H9 (cell line): ENCODE measurements at regions not wholly inside any gene's neighbourhood (a gene's known extent, or its start where the extent isn't known, plus 50 kb on each side); places are given as distances from the start of the nearest gene placed in this dataset.
A peak's percentile ranks its signal among the peaks of the same experiment; 100 is the strongest.

Experiments used
- DNase-seq: peaks from one replicate; pipeline ENCODE4 v3.0.0-alpha.2; 2017
- H2AFZ ChIP-seq: one replicate; pipeline ENCODE4 v1.6.1; 2013; ENCODE audit warnings: mild to moderate bottlenecking, low read length, control low read depth, moderate library complexity
- H2AK5ac ChIP-seq: 2 replicates; pipeline ENCODE4 v1.6.1; 2013; ENCODE audit warnings: low read length, control low read depth, mixed read lengths; ENCODE audit not compliant: insufficient read length
- H2BK120ac ChIP-seq: one replicate; pipeline ENCODE4 v1.6.1; 2013; ENCODE audit warnings: low read depth, mild to moderate bottlenecking, low read length, control low read depth, inconsistent platforms; ENCODE audit not compliant: poor library complexity, severe bottlenecking
- H2BK12ac ChIP-seq: 2 replicates; pipeline ENCODE4 v1.6.1; 2013; ENCODE audit warnings: low read length, control low read depth, mixed read lengths, low read depth; ENCODE audit not compliant: insufficient read length
- H2BK15ac ChIP-seq: 2 replicates; pipeline ENCODE4 v1.6.1; 2013; ENCODE audit warnings: low read depth, low read length, control low read depth
- H2BK20ac ChIP-seq: one replicate; pipeline ENCODE4 v1.6.1; 2013; ENCODE audit warnings: low read depth, mild to moderate bottlenecking, low read length, control low read depth, inconsistent platforms; ENCODE audit not compliant: poor library complexity, severe bottlenecking
- H2BK5ac ChIP-seq: 2 replicates; pipeline ENCODE4 v1.6.1; 2013; ENCODE audit warnings: low read length, control low read depth, mixed read lengths; ENCODE audit not compliant: insufficient read length
- H3K14ac ChIP-seq: 2 replicates; pipeline ENCODE4 v1.6.1; 2013; ENCODE audit warnings: low read length, control low read depth; ENCODE audit not compliant: insufficient read depth
- H3K18ac ChIP-seq: 2 replicates; pipeline ENCODE4 v1.6.1; 2013; ENCODE audit warnings: low read depth, mild to moderate bottlenecking, mixed read lengths, low read length, control low read depth; ENCODE audit not compliant: insufficient read length
- H3K23ac ChIP-seq: 2 replicates; pipeline ENCODE4 v1.6.1; 2013; ENCODE audit warnings: low read length, control low read depth, mixed read lengths, low read depth; ENCODE audit not compliant: insufficient read length
- H3K23me2 ChIP-seq: 2 replicates; pipeline ENCODE4 v1.6.1; 2013; ENCODE audit warnings: low read depth, mild to moderate bottlenecking, mixed read lengths, low read length, control low read depth; ENCODE audit not compliant: insufficient read length, poor library complexity, severe bottlenecking
- H3K27ac ChIP-seq: 2 replicates; pipeline ENCODE4 v1.5.1; 2013; ENCODE audit warnings: low read length, control low read depth, mixed read lengths, low read depth; ENCODE audit not compliant: insufficient read length
- H3K27me3 ChIP-seq: 2 replicates; pipeline ENCODE4 v1.6.1; 2013; ENCODE audit warnings: low read length, control low read depth, inconsistent platforms; ENCODE audit not compliant: insufficient read depth
- H3K4ac ChIP-seq: 2 replicates; pipeline ENCODE4 v1.6.1; 2013; ENCODE audit warnings: low read depth, mild to moderate bottlenecking, control low read depth, inconsistent platforms, low read length, moderate library complexity
- H3K4me1 ChIP-seq: 2 replicates; pipeline ENCODE4 v1.6.1; 2013; ENCODE audit warnings: low read length, control low read depth, inconsistent platforms; ENCODE audit not compliant: insufficient read depth
- H3K4me2 ChIP-seq: 2 replicates; pipeline ENCODE4 v1.6.1; 2013; ENCODE audit warnings: low read length, control low read depth, mixed read lengths; ENCODE audit not compliant: insufficient read length, insufficient read depth
- H3K56ac ChIP-seq: 2 replicates; pipeline ENCODE4 v1.6.1; 2013; ENCODE audit warnings: low read depth, mild to moderate bottlenecking, mixed read lengths, low read length, control low read depth; ENCODE audit not compliant: insufficient read length
- H3K79me1 ChIP-seq: 2 replicates; pipeline ENCODE4 v1.6.1; 2013; ENCODE audit warnings: low read depth, mild to moderate bottlenecking, moderate library complexity, low read length, control low read depth, inconsistent platforms; ENCODE audit not compliant: insufficient read depth, poor library complexity, severe bottlenecking
- H3K79me2 ChIP-seq: 2 replicates; pipeline ENCODE4 v1.6.1; 2013; ENCODE audit warnings: low read length, control low read depth, inconsistent platforms; ENCODE audit not compliant: insufficient read depth
- H3K9ac ChIP-seq: 2 replicates; pipeline ENCODE4 v1.6.1; 2013; ENCODE audit warnings: low read length, control low read depth, mixed read lengths; ENCODE audit not compliant: insufficient read length; ENCODE audit errors: extremely low read depth
- H3K9me3 ChIP-seq: one replicate; pipeline ENCODE4 v1.6.1; 2013; ENCODE audit warnings: low read depth, low read length, inconsistent platforms; ENCODE audit not compliant: control insufficient read depth
- H3T11ph ChIP-seq: one replicate; pipeline ENCODE4 v1.6.1; 2013; ENCODE audit warnings: mild to moderate bottlenecking, low read length, control low read depth, inconsistent platforms
- H4K20me1 ChIP-seq: one replicate; pipeline ENCODE4 v1.6.1; 2013; ENCODE audit not compliant: control insufficient read depth, insufficient read length, insufficient read depth
- H4K5ac ChIP-seq: 2 replicates; pipeline ENCODE4 v1.6.1; 2013; ENCODE audit warnings: low read depth, mild to moderate bottlenecking, mixed read lengths, low read length, control low read depth; ENCODE audit not compliant: insufficient read length
- H4K8ac ChIP-seq: replicated peaks from 2 replicates; pipeline ENCODE4 v1.6.1; 2013; ENCODE audit warnings: low read length, control low read depth, mixed read lengths, low read depth; ENCODE audit not compliant: insufficient read length
- H4K91ac ChIP-seq: 2 replicates; pipeline ENCODE4 v1.6.1; 2013; ENCODE audit warnings: low read depth, mild to moderate bottlenecking, moderate library complexity, mixed read lengths, low read length, control low read depth; ENCODE audit not compliant: insufficient read length
- H3K27ac Mint-ChIP-seq, 3 experiments: 2 replicates in 2 of 3; 3 replicates in 1 of 3; pipeline ENCODE4 v1.8.0; 2020 to 2021; ENCODE audit warnings: mixed read lengths in 3 of 3, mild to moderate bottlenecking in 1 of 3, moderate library complexity in 1 of 3
- H3K27me3 Mint-ChIP-seq: 2 replicates; pipeline ENCODE4 v1.8.0; 2021; ENCODE audit warnings: low read depth, mild to moderate bottlenecking, moderate library complexity, mixed read lengths
- H3K36me3 Mint-ChIP-seq, 3 experiments: 2 replicates in 2 of 3; 3 replicates in 1 of 3; pipeline ENCODE4 v1.8.0; 2020 to 2021; ENCODE audit warnings: low read depth in 3 of 3, mixed read lengths in 3 of 3; ENCODE audit not compliant: insufficient read depth in 1 of 3
- H3K4me1 Mint-ChIP-seq, 2 experiments: 2 replicates each; pipeline ENCODE4 v1.8.0; 2020; ENCODE audit warnings: mixed read lengths in 2 of 2
- H3K4me3 Mint-ChIP-seq, 2 experiments: 2 replicates in 1 of 2; 3 replicates in 1 of 2; pipeline ENCODE4 v1.8.0; 2020 to 2021; ENCODE audit warnings: mild to moderate bottlenecking in 2 of 2, mixed read lengths in 2 of 2, moderate library complexity in 1 of 2
- H3K9me3 Mint-ChIP-seq, 2 experiments: 2 replicates in 1 of 2; 3 replicates in 1 of 2; pipeline ENCODE4 v1.8.0; 2020; ENCODE audit warnings: mild to moderate bottlenecking in 2 of 2, mixed read lengths in 2 of 2, moderate library complexity in 1 of 2
- CTCF ChIP-seq: fragments of 200-600 bp; sonication (generic); conservative IDR thresholded peaks from 3 replicates; pipeline ENCODE4 v1.8.0; 2021; ENCODE audit warnings: antibody characterized with exemption, mild to moderate bottlenecking
- WGBS: extraction: QIAGEN DNeasy Blood & Tissue Kit; methylation state at CpG from one replicate; pipeline ENCODE4 v1.1.7; 2013; ENCODE audit warnings: missing lambda C conversion rate, low lambda C conversion rate, mixed read lengths; ENCODE audit not compliant: insufficient read length; ENCODE audit errors: extremely low coverage; 5-methylcytosine and 5-hydroxymethylcytosine counted together

GRCh38 chr15:94638183-94638582 is 406.8 kb downstream of the MCTP2 start:
- TF ChIP-seq CTCF, result no peak
- H3K9ac ChIP-seq, result no peak overlapping the region
- no peak overlapping the region for H2BK5ac ChIP-seq
- H3K27me3 Mint-ChIP-seq, result no peaks in the 10 kb centered on the region; the same call in 1 of the 2 replicates
- H2AFZ ChIP-seq, result no peak overlapping the region
- H4K20me1 ChIP-seq, result no peaks in the 10 kb centered on the region
- H3K27ac Mint-ChIP-seq, result no peak overlapping the region
- H3K4me2 ChIP-seq, result no peak overlapping the region
- no peaks in the 10 kb centered on the region; a peak in 1 of 5 replicates for H3K9me3 Mint-ChIP-seq
- no peak overlapping the region for H4K91ac ChIP-seq
- H3K9me3 ChIP-seq, result no peaks in the 10 kb centered on the region
- WGBS, result no CpG with 5 or more reads among the region's 6 CpGs
- H3T11ph ChIP-seq, result no peak overlapping the region
- no peak overlapping the region for H4K8ac ChIP-seq
- no peaks in the 10 kb centered on the region for H3K36me3 Mint-ChIP-seq
- DNase-seq, result peak; percentile 82
- no peak overlapping the region for H3K27ac ChIP-seq
- no peak overlapping the region for H3K56ac ChIP-seq
- no peak overlapping the region for H2AK5ac ChIP-seq
- H3K79me1 ChIP-seq, result no peaks in the 10 kb centered on the region
- H2BK12ac ChIP-seq, result no peak overlapping the region
- no peak overlapping the region for H4K5ac ChIP-seq
- H3K27me3 ChIP-seq, result no peaks in the 10 kb centered on the region
- H2BK15ac ChIP-seq, result no peak overlapping the region
- H3K14ac ChIP-seq, result no peak overlapping the region
- H3K4me1 Mint-ChIP-seq, result peaks cover 0 to 2% of the 10 kb centered on the region in 2 experiments; a peak in 1 of 4 replicates
- H3K4me3 Mint-ChIP-seq, result no peak overlapping the region
- H3K4me1 ChIP-seq, result no peaks in the 10 kb centered on the region
- no peaks in the 10 kb centered on the region for H3K79me2 ChIP-seq
- no peak overlapping the region for H2BK120ac ChIP-seq
- no peak overlapping the region for H3K18ac ChIP-seq
- no peaks in the 10 kb centered on the region for H3K23me2 ChIP-seq
- no peak overlapping the region for H3K23ac ChIP-seq
- no peak overlapping the region for H2BK20ac ChIP-seq
- H3K4ac ChIP-seq, result no peak overlapping the region
